ENCODE measurements at regions not wholly inside any gene's neighbourhood (a gene's known extent, or its start where the extent isn't known, plus 50 kb on each side); places are given as distances from the start of the nearest gene placed in this dataset.

DNA sequence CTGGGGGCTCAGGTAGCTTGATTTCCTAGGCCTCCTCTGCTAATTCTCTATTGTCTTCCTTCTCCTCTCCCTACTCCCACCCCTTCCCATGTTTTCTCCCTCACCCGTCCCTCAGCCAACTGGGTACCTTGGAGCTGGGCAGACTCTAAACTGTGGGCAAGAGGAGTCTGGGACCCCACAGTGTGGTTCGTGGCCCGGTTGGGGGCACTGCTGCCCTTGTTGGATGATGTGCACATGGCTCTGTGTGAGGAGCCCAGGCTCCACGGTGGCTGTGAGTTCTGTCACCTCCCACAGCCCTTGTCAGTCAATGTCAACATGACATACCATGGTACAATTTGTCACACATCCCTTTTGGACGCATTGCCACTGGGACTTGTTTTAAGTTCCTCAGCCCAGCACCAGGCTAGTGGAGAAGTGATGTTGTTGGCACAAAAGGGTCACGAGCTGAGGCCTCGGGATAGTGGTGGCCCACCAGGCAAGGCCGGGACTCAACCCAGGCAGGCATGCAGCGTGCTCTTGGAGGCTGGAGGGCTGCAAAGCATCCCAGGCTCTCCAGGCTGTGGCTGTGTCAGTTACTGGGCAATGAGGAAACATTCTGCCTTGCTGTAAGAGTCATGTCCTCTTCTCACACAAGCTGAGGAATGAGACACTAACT is 142.3 kb downstream of the TLE3 start:
- DNase-seq (ENCODE audit: extremely low read depth, low read depth, low spot score), result no peak

DNA sequence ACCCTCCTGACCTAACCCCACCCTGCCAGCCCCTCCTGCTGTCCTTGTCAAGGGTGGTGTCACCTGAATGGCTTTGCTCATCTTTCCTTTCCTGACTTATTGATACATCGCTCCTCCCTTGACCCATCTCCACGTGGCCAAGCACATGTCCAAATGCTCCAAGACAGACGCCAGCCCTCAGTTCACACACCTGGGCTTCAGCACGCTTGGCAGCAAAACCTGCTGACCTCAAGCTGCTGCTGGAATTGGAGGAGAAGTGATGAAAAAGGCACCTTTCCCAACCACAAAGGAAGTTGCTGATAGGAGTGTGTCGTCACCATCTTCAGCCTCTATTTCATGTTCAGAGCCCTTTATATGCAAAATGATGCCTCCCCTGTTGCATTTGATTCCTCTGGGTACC is 141.3 kb downstream of the TLE3 start:
- DNase-seq (ENCODE audit: extremely low read depth, low read depth, low spot score), result no peak

DNA sequence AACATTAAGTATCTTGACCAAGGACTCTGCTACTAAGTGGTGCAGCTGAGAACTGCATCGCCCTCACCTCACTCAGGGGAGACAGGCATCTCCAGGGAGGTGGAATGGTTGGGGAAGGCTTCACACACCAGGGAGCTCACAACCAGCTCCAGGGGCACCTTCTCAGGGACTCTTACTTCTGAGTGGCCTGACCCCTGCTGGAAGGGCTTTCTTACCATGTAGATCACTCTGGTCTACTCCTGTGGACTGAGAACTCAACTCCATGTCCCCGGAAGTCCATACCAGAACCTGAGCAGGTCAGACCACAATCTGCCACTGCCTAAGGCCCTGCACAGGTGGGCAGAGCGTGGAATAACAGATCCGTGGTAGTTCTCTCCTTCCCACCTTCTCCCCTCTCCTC is 140.5 kb downstream of the TLE3 start:
- no peak for DNase-seq (ENCODE audit: extremely low read depth, low read depth, low spot score)

DNA sequence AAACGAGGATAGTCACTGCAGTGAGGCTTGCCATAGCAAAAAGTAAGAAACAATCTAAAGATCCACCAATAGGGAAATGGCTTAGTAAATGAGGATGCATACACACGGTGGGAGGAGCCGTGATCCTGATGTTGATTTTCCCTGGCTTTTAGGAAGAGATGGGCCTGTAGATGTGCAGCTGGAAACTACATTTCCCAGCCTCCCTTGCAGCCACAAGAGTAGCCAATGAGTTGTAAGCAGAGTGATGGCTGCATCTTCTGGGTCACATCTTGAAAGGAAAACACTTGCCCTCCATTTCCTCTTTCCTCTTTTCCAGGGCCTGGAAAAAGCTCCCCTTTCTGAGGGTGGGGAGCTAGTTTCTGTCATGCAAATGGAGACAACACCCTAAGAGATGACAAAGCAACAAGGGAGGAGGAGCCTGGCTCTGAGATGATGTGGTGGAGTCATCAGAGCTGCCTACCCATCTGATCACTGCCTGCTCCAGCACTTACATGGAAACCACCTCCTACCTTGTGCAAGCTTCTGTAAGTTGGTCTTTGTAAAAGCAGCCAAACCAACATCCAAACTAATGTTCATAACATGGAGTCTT is 139.1 kb downstream of the TLE3 start:
- DNase-seq (ENCODE audit: extremely low read depth, low read depth, low spot score), result no peak

DNA sequence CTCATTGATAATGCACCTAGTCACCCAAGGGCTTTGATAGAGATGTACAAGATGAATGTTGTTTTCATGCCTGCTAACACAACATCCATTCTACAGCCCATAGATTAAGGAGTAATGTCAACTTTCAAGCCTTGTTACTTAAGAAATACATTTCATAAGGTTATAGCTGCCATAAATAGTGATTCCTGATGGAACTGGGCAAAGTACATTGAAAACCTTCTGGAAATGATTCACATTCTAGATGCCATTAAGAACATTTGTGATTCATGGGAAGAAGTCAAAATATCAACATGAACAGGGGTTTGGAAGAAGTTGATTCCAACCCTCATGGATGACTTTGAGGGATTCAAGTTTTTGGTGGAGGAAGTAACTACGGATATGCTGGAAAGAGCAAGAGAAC is 135.2 kb downstream of the TLE3 start:
- no peak for DNase-seq (ENCODE audit: extremely low read depth, low read depth, low spot score)

DNA sequence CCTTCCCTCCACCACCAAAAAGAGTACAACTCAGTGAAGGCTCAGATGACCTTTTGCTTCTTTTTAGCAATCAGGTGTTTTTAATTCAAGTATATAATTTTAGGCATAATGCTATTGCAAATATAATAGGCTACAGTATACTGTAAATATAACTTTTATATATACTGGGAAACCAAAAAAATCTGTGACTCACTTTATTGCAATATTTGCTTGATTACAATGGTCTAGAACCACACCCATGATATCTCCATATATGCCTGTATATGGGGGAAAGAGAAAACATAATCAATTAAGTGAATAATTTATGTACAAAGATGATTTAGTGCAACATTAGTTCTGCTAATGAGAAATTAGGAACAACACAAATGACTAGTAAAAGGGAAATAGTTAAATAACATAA is 134.3 kb downstream of the TLE3 start:
- no peak for DNase-seq (ENCODE audit: extremely low read depth, low read depth, low spot score)

DNA sequence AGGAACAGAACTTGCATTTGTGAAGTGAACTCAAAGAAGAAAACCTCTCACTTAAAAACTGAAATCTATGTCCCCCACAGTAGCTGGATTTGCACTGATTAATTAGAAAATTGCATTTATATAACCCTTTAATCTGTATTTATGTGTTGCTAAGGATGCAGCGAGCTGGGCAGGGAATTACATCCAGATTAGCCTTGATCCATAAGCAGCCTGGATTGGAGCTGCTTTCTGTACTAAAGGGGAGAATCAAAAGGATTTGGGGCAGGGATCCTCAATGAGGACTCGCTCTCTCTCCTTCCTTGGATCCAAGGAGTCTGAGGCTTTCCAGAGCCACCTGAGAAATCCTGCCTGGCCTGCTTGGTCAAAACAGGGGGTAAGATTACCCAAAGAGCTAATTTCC is 125.9 kb downstream of the TLE3 start:
- no peak for DNase-seq (ENCODE audit: extremely low read depth, low read depth, low spot score)

DNA sequence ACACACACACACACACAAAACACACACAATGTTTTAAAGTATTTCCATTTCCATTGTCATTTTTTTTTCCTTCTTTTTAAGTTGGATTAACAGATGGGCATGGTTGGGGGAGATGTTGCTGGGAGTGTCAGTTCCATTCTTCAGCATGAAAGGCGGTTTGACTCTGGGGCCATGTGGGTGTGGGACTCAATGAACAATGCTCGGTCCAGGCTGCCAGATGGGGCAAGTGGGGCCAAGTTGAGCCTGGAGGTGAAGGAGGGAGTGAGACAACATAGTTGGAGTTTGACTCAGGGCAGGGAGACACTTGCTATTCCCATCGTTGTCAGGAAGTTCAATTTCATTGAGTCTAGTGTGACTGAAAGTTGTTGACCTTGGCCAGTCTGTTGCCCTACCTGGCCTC is 125.3 kb downstream of the TLE3 start:
- no peak for DNase-seq (ENCODE audit: extremely low read depth, low read depth, low spot score)

DNA sequence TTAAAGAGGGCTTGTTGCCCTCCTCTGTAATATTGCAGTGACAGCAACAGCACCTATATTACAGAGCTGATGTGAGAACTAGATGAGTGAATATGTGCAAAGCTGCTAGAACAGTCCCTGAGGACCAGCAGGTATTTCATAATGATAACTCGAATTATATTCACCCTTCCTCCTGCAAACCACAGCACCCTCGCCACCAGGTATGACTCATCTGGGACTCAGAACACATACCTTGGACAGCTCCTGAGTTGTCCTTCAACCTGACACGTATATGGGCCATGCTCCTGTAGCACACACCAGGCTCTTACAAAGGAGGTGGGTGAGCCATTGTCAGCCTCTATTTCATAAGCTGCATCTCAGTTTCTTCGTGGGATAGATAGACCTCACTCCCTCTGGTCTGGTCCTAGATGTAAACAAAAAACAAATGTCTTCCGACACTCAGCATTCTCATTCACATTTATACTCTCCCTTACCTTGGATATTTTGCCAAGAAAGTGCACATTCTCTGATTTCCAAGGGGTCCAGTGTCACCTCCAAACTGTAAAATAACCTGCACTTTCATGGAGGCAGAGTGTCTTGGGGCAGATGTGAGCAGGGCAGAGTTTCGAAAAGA is 124.5 kb downstream of the TLE3 start:
- no peak for DNase-seq (ENCODE audit: extremely low read depth, low read depth, low spot score)

DNA sequence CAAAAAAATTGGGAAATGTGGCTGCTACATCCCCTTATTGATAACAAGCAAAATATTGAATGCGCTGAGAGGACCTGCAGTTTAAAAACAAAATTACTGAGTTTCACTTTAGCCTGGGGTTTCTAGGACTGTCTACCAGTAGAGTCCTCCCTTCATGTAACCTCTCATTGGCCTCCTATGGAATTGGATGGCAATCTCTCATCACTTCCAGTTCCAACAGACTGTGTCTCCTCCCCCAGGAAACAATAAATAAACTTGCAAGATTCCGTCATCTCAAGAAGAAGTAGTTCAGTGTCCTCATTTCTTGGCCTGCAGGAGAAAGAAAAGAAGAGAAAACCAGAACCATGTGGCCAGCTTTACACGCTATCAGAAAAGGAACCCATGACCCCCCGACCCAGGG is 123.8 kb downstream of the TLE3 start:
- no peak for DNase-seq (ENCODE audit: extremely low read depth, low read depth, low spot score)

DNA sequence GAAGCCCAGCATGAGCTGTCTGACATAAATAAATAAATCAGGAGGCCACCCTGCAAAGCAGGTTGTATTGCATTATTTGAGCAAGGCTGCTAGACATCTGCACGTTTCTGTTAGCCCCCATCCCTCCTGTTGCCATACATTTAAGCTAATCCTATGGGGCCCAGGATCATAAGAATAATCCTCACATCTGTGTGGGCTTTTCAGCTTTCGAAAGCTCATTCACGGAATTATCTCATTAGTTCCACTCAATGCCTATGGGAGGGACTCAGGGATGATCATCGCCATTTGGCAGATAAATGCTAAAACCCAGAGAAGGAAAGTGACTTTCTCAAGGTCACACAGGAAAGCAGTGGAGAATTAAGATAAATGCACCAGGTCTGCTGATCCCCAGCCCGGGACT is 123.4 kb downstream of the TLE3 start:
- no peak for DNase-seq (ENCODE audit: extremely low read depth, low read depth, low spot score)

DNA sequence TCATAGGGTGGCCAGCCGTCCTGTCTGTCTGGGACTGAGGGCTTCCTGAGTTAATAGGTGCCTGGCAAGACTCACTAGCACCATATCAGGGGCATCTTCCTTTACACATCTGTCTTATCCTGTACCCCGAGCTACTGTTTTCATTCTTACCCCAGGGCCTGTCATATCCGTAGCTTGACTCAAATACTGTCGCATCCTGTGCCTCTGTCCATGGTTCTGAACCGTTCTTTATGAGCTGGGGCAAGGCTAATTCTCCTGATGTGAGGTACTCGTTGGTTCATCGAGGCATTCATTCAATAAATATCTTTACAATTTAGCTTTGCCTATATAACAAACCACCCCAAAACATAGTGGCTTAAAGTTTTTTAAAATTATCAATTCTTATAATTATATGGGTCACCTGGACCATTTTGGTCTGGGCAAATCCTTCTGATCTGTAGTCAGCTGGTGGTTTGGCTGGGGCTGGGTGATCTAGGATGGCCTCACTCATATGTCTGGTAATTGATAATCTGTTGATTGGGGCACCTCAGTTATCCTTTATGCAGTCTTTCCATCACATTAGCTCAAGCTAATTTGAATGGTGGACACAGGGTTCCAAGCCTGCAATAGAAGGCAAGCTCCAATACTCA is 121.2 kb downstream of the TLE3 start:
- no peak for DNase-seq (ENCODE audit: extremely low read depth, low read depth, low spot score)

DNA sequence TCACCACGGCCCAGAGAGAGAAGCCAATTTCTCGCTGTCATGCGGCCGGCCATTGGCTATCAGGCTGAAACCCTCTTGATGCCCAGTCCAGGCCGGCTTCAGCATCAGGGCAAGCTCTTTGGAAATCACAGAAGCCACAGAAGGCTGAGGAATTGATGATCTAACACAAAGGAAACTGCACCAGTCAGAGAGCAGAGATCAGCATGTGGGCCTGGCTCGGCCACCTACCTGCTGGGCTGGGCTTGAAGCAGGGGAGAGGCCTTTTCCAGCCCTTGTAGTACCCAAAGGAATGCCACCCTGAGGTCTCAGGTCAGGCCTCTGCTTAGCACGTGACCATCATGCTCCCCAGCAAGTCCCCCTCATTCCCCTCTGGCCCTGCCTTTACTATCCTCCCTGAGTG is 119.1 kb downstream of the TLE3 start:
- no peak for DNase-seq (ENCODE audit: extremely low read depth, low read depth, low spot score)

DNA sequence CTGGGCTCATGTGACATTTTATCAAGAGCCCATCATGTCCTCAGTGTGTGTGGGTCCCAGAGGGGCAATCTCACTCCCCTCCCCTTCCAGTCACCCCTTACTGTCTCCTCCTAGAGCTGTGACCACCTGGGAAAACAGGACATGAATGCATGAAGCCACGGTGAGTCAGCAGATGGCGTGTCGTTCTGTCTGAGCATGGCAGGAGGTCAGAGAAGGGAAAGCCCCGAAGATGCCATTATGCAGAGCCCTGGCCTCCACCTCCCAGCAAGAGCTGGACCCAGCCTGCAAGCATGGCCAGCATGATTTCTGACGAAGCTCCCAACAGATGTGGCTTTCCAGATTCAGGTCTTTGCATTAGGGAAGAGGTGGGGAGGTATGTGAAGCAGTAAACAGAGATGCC is 118.5 kb downstream of the TLE3 start:
- no peak for DNase-seq (ENCODE audit: extremely low read depth, low read depth, low spot score)

DNA sequence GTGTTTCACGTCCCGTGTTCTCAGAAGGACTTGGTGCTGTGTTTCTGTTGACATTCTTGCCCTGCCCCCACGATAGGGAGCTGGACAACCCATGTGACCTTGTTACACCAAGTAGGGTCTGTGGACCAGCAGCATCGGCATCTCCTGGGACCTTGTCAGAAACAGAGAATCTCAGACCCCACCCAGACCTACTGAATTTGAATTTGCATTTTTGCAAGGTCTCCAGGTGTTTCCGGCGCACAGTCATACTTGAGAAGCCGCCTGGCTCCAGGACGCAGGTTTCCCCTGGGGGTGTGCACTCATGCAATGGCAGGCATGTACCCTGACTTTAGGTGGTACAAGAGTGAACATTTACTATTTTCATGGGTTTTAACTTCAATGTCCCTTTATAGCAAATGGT is 117.9 kb downstream of the TLE3 start:
- DNase-seq (ENCODE audit: extremely low read depth, low read depth, low spot score), result no peak

DNA sequence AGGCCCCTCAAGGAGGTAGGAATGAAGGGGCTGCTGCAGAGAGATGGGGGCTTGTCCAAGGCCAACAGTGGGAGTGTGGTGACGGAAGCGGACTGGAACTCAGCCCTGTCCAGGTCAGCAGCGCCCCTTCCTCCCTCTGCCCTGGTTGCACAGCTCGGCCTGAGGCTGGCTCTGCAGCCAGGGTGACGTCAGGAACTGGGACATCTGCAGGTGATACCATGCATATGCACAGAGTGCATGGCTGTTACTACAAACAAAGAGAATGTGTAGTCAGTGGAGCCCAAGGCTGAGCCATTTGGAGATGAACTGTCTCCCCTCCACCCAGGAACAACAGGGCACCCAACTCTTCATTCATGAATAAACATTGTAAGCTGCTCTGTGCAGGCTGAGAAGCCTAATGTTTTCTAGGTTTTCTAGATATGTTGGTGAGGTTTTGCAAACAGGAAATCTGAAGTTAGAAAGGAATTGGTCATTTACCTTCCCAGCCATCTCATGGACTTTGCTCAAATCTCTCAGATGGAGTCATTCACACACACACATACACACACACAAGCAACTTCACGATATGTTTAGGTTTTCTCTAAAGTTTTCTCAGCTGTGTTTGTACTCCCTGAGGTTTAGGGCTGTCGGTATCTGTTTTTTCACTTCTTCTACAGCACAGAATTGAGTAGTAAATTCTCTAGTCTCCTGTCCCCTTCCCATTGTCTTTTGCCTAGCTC is 117.2 kb downstream of the TLE3 start:
- no peak for DNase-seq (ENCODE audit: extremely low read depth, low read depth, low spot score)

DNA sequence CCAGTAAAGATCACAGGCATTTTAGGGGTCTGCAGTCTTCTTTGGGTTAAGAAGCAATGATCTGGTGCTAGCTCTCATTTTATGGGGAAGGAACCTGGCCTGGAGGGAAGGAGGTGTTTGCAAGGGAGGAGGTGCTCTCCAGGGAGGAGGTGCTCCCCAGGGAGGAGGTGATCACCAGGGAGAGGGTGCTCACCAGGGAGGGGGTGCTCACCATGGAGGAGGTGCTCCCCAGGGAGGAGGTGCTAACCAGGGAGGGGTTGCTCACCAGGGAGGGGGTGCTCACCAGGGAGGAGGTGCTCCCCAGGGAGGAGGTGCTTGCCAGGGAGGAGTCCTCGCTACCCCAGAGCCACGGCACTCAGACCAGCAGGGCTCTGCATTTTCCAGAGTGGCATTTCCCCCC is 115.7 kb downstream of the TLE3 start:
- DNase-seq (ENCODE audit: extremely low read depth, low read depth, low spot score), result no peak

DNA sequence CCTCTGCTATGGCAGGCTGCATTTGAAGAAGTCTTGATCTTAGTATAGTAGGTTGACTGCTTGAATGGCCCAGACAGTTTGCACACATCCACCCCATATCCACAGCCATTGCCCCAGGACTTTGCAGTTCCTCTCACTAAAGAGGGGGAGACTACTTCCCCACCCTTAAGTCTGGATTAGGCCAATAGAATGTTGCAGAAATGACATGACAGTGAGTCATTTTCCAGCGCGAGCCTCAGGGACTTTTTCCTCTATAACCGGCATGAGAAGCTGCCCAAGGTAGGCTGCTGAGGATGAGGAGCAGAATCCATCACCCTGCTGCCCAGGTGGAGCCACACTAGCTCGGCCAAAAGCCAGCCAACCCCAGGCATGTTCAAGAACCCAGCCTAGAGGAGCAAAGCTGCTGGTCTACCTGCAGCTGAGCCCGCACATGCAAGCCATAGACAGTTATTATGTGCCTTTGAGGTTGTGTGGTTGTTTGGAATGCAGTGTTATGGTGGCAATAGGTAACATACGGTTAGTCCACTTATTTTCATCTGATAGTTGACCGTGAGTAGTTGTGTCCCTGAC is 113.9 kb downstream of the TLE3 start:
- DNase-seq (ENCODE audit: extremely low read depth, low read depth, low spot score), result no peak

DNA sequence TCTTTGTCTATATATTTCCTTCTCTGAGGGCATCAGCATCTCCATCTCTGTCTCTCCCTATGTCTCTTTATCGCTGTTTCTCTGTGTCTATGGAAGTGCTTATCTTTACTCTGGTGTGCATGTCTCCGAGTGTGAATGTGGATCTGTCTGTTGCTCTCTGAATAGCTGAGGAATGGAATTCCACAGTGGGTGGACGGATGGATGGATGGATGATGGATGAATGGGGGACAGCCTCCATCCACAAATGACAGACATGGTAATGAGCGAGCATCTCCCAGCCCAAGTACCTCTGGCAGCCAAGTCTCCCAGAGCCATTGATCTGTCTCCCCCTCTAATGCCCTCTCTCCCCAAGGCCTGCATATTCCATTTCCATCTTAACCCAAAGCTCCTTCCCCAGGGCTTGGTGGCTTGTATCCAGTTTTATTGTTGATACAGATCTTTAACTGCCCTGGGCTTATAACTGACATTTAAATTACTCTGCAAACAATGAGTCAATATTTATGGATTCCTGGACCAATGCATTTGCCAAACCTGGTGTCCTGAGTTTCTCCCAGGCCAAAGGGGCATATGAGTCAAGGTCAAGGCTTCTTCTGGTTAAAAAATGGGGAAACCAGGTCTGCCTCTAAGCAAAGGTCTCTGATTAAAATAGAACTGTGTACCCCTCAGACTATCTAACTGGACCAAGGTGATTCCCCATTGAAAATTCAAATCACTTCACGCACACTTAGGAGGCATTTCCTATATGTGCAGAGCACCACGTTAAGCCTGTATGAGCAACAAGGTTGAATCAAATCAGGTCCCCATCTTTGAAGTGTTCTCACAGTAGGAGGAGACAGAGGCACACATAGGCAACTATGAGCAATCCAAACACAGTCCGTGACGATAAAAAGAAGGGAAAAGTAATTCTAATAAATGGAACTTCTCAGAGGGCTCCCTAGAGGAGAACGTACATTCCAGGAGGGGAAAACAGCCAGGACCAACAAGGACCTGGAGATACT is 109.9 kb downstream of the TLE3 start:
- no peak for DNase-seq (ENCODE audit: extremely low read depth, low read depth, low spot score)
